Stimulated activated CD8-positive, alpha-beta memory T cell treated with anti-CD3 and anti-CD28 coated beads, Interleukin-7, amount 100 ng/mL, for 48 hours (primary cell): ENCODE measurements at regions not wholly inside any gene's neighbourhood (a gene's known extent, or its start where the extent isn't known, plus 50 kb on each side); places are given as distances from the start of the nearest gene placed in this dataset.

ENCODE experiments used
- DNase-seq, 2 donors: peaks; one replicate each; pipeline ENCODE4 v3.0.0-alpha.2; 2020; ENCODE audit warnings: low read depth in 1 of 2; ENCODE audit errors: extremely low read depth in 1 of 2

DNA sequence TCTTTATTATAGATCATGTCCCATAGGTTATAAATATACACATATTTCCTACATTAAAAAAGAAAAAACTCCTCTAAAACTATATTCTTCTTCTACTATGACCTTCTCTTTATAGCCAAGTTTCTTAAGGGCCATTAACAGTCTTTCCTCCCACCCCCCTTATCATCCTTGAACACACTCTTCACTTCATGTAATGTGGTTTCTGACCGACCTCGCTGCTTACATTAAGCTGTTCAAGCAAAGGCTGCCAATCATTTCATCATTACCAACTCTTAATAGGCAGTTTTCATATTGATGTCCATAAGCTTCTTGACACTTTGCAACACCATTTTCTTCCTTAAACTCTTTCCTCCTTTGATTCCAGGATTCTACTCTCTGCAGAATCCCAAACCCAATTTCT, 283.0 kb upstream of the PCSK5 start:
- no peak for DNase-seq

GRCh38 chr9:75609401-75609800, 281.1 kb upstream of the PCSK5 start:
- DNase-seq, result no peak

- DNase-seq, result no peak
These were observed 280.2 kb upstream of the PCSK5 start for GRCh38 chr9:75610246-75610645.

GRCh38 chr9:75612205-75612604, 278.3 kb upstream of the PCSK5 start:
- DNase-seq, result no peak

- DNase-seq, result no peak
These were observed 277.7 kb upstream of the PCSK5 start for GRCh38 chr9:75612754-75613153.

DNA sequence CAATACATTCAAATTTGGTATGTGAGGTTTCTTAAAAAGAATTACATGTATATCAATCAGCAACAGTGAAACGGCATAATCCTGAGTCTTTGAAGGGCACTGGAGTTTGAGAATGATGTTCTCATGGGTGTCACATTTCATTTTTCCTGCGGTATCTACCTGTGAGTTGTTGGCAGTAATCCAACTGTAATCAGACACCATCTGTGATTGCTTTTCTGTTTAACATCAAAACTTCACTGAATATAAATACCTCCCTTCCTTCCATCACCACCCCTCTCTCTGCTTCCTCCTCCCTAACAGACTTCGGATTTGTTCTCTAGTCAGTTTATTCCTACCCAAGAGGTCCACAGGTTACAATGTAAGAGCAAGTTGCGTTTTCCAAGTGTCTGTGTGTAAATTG, 275.2 kb upstream of the PCSK5 start:
- no peak for DNase-seq

DNA sequence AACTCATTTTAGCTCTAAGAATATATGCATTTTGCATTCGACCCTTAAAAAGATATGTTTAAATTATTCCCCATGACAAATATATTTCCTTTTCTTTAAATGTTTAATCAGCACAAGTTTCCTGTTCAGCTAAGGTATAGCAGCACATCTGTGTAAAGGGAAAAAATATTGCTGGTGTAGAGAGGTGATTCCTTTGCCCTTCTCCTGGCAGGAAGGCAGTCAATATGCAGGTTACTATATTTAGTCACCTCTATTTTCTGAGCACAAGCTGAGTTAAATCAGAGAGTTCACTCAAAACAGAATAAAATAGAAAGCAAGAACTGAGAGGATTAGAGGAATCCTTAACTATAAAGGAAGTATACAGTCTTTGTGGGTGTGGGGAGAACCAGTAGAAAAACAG, 274.4 kb upstream of the PCSK5 start:
- no peak for DNase-seq

DNA sequence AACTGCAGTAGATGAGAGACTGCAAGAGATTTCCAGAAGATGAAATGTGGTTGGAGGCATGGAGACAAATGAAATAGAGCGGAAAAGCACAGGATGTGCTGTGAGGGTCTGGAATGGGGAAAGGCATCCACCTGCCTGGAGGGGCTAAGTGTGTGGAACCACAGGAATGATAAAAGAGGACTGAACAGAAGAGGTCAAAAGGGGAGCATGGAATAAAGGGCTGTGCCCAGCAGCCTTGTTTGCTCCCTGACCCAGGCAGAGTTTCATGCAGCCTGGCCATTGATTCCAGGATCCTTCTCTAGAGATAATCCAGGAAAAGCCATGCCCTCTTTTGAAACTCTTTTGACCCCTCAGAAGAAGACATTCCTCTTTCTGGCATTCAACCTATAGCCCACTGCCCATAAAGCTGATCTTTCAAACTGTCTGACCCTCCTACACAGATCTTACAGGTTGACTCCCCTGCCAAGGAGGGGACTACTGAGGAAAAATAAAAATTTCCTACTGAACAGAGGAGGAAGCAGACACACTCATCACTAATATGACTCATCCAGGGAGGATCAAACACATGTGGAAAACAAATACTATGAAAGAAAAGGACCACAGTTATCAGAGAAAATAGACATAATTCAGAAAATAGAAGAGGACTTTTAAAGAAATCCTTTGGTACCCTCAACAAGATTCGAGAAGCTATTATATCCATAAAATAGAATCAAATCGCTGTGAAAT, 273.5 kb upstream of the PCSK5 start:
- no peak for DNase-seq

DNA sequence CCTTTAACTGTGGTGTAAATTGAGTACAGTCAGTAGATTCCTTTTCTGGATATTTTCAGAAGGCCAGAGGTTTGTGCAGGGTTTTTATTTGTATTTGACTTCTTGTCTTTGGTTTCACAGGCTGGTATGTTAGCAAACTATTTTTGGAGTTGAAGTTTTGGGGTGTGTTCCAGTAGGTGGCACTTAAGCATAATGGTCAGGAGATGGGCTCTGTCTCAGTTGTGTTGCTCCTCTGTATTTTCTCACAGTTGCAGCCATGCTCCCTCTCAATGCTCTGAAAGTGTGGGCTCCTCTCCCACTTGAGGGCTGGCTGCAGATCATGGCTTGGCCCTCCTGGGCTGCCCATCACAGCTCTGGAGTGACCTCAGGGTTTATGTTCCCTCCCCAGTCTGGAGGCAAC, 267.0 kb upstream of the PCSK5 start:
- no peak for DNase-seq

DNA sequence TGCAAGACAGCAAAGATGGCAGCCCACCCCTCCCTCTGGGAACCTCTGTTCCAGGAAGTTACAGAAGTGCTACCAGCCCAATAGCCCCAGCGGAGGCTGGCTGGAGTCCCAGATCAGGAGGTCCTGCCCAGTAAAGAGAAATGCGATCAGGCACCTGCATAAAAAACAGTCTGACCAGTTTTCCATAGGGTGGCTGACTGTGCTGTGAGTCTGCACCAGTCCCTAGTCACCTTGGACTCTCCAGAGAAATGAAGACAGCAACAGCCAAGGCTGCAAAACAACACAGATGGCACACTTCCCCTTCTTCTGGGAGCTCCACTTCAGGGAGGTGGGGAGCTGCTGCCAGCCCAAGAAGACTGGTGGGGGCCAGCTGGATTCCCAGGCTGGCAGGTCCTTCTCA, 265.5 kb upstream of the PCSK5 start:
- DNase-seq, result no peak

DNA sequence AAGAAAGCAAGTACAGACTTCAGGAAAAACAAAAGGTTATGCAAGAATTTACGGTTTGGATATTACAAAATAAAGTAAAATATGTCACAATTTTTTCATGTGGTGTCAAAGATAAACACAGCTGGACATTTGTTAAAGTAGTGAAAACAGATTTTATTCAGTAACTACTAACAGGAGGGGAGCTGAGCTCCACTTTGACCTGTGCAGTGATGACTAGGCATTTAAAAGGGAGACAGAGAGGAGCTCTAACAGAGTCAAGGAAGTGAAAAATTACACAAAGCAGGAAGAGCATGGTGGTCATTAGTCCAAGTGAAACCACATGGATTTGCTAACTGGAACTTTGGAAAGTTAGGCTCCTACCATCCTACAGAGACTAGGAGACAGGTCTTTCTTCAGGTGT, 263.6 kb upstream of the PCSK5 start:
- DNase-seq, result no peak

GRCh38 chr9:75628952-75629351, 261.5 kb upstream of the PCSK5 start:
- DNase-seq, result no peak

DNA sequence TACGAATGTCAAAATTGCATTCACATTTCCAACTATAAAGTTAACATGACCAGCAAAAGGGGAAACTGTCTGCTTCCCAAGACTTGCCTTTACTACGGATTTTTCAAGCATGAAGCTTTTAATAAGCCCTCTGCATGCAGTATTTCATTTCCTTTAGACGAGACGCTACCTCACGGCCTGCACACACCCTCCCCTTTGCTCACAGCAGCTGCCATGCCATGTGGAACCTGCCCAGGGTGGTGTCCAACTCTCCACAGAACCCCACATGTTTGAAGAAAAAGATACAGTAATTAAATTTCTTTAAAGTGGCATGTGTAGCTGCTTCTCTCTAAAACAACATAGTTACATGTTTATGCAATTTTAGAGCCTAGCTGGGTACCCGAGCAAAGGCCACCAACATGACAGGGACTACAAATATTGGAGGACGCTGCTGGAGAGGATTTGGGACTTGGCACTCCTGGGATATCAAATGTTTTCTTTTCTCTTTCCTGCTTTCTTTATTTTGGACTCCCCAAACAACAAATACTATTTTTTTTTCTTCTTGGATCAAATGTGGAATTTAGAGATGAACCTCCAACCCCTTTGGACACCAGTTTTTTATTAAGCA, 256.9 kb upstream of the PCSK5 start:
- no peak for DNase-seq

GRCh38 chr9:75636427-75637045, 253.9 kb upstream of the PCSK5 start:
- no peak for DNase-seq

DNA sequence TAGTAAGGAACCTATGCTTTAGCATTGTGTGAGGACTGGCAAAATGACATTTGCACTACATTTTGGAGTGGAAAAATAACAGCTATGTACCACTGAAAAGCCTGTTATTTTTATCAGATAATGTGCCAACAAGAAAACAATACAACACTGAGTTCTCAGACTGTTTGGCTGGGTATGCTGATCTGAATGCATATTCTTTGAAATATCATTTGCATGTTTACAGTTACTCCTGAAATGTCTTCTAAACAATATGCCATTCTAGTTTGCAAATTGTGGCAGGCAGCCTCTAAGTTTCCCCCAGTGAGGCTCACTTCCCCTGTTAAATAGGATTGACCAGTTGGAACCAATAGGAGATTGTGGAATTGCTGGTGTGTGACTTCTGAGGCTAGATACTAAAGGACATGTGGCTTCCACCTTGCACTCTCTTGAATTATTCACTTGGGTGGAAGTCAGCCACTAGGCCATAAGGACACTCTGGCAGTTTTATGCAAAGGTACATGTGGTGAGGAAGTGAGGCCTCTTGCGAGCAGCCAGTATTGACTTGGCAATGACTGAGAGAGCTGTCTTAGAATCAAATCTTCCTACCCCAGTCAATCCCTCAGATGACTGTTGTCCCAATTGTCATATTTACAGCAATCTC, 250.4 kb upstream of the PCSK5 start:
- DNase-seq, result no peak

DNA sequence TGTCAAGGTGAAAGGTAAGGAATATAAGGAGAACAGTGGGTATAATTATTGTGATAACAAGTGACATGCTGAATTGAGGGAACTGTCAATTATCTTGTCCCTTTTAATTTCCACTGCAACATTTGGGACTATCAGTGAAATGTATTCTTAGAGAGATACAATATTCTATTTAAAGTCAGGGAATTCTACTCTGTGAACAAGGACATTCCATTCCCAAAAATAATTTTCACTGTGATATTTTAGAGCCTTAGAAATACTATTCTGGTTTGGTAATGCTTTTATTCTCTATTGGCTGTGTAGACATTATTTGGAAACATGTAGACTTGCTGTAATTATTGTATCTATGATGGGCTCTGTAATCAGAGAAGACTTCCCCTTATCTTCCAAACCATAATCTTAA, 248.0 kb upstream of the PCSK5 start:
- no peak for DNase-seq

GRCh38 chr9:75644649-75645048, 245.8 kb upstream of the PCSK5 start:
- no peak for DNase-seq

GRCh38 chr9:75648034-75648433, 242.4 kb upstream of the PCSK5 start:
- no peak for DNase-seq

DNA sequence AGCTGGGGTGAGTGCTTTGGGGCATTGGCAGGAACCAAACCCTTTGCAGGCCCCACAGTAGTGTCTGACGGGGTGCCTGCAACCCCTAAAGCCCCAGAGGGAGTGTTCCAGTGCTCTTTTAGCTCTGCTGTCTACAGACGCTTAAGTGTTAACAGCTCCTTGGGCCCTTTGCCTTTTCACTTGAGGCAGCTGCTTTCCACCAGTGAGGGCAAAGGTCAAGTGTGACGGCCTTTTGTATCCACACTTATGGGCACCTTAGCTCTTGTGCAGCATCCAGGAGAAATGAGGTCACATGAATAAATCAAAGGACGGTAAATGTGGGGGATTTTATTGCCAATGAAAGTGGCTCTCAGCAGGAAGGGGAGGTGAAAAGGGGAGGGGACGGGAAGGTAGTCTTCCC, 241.4 kb upstream of the PCSK5 start:
- DNase-seq, result no peak

DNA sequence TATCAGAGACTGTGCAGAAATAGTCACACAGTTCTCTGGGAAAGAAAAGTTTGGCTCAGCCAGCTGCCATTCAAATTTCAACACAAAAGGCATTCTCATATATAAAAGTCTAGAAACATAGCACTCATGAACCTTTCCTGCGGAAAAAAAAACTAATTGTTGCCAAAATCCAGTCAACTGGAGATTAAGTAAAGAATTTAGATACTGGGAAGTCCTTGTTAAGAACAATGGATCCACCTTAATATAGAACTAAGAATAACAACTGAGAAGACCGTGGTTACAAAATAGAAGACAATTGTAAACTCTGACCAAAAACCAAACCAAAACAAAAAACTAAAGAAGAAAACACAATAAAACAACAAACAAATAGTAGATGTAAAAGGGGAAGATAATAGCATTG, 238.8 kb upstream of the PCSK5 start:
- no peak for DNase-seq

DNA sequence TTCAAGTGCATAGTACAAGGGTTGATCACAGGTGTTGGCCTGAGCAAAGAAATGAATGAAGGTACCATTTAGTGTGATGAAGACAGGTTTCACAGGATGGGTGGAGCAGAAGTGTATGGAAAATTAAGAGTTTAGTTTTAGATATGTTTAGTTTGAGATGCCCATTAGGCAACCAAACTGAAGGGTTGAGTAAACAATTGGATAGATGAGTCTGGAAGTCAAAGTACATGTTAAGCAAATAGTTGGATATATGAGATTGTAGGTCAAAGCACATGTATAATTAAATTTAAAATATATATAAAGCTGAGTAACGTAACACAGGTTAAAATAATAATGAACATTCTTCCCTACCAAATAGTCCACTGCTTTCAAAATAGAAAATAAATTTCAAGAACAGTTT, 237.1 kb upstream of the PCSK5 start:
- DNase-seq, result no peak

DNA sequence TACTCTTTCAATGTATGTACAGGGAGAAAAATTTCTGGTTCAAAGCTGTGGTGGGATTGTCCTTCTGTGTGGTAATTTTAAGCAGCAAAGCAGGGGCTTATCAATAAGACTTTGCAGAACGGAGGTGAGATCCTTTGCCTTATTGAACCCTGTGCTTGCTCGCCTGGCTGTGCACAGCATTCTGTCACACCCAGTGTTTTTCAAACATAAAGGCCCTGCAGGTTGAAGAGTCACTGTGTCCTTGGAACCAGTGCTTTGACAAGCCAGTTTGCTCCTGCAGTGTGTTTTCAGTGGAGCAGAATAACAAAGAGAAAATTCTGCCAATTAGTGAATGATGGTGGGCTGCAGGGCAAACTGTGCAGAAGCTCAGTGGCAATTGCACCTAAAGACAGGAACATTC, 236.7 kb upstream of the PCSK5 start:
- DNase-seq, result no peak
